ENCODE measurements at regions not wholly inside any gene's neighbourhood (a gene's known extent, or its start where the extent isn't known, plus 50 kb on each side); places are given as distances from the start of the nearest gene placed in this dataset.

GRCh38 chr15:67992411-67992810, 61.7 kb upstream of the PIAS1 start:
- DNase-seq = no peak

DNA sequence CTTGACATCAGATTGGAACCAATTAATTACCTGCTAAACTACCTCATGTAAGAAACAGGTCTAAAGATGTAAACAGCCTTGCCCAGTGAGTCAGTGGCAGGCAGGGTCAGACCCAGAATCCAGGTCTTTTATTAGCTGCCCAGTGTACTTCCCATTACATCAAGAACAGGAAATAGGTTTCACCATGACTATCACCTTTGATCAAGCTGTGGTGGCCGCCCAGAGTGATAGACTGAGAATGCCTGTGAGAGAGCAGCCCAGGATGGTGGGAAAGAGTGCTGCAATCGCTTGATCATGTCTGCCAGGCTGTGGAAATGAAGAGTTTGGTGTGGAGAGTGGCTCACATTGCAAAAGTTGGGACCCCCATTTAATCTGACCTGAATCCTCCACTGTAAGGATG, 61.3 kb upstream of the PIAS1 start:
- no peak for DNase-seq

- DNase-seq = no peak
Measured at GRCh38 chr15:67997996-67998395, 56.1 kb upstream of the PIAS1 start.

DNA sequence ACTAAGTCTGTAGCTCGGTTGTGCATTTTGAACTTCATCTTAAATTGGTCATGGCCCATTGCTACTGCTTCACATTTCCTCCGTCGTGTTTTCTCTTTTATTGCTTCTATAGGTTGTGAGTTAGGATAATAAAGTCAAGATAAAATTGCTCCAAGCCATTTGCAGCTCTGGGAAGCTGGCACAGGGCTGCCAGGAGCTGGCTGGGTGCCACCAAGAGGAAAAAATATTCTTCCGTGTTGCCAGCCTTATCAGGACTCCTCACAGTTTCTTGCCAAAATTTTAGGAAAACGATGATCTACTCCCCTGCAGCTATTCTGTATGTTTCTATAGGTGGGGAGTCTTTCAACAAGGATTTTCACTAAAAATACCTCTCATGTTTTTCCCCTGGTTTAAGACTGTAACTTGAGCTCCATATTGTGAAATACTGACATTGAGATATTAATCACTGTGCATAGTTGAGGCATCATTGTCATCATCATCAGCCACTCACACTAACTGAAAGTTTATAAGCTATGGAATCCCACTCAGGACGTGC, 55.4 kb upstream of the PIAS1 start:
- DNase-seq = no peak

- DNase-seq = no peak
Measured at GRCh38 chr15:67999320-68000100, 54.6 kb upstream of the PIAS1 start.

- DNase-seq = no peak
Measured at GRCh38 chr15:68000754-68001153, 53.4 kb upstream of the PIAS1 start.

DNA sequence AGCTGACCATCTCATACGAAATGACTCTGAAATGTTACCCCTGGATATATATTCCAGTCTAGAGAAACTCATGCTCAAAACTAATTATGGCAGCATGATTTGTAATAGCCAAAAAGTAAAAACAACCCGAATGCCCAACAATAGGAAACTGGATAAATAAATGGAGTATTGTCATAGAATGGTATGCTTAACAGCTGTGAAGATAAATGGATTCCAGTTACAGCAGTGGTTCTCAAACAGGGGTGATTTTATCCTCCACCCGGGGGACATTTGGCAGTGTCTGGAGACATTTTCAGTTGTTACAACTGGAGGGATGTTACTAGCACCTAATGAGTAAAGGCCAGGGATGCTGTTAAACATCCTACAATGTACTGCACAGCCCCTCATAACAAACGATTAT, 52.3 kb upstream of the PIAS1 start:
- DNase-seq = no peak

DNA sequence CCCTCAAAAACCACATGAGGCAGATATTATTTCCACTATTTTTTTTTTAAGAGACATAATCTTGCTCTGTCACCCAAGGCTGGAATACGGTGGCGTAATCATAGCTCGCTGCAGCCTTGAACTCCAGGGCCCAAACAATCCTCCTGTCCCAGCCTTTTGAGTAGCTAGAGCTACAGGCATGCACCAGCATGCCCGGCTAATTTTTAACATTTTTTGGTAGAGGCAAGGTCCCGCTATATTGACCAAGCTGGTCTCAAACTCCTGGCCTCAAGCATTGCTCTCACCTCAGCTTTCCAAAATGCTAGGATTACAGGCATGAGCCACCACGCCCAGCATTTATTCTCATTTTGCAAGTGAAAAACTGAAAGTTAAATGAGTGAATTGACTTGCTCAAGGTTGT, 50.8 kb upstream of the PIAS1 start:
- DNase-seq = no peak
